HEK293 (cell line): ENCODE measurements at regions not wholly inside any gene's neighbourhood (a gene's known extent, or its start where the extent isn't known, plus 50 kb on each side); places are given as distances from the start of the nearest gene placed in this dataset.
"Not testable (repeated sequence)": the region's sequence is repeated elsewhere in the genome, so short reads cannot be mapped to it uniquely, and the experiment has no call there.

Experiments
- CTCF ChIA-PET: fragments of 350-600 bp; formaldehyde crosslinking; extraction: SDS; loops from one replicate; lab custom pipeline; 2021; ENCODE audit warnings: antibody characterized with exemption; lab: Yijun Ruan, JAX
- POLR2A ChIA-PET: fragments of 300-600 bp; formaldehyde crosslinking; extraction: SDS; loops from one replicate; lab custom pipeline; 2020; ENCODE audit warnings: antibody characterized with exemption, inconsistent platforms; lab: Yijun Ruan, JAX
- H3K27ac ChIP-seq: fragments of 200-500 bp; sonication (Bioruptor generic); 2 replicates; pipeline ENCODE4 v1.5.1; 2014; ENCODE audit warnings: low read depth, low read length, control low read depth, inconsistent platforms; ENCODE audit errors: extremely low read depth
- H3K36me3 ChIP-seq, 2 experiments: fragments of 200-500 bp in 1 of 2; sonication (Bioruptor generic) in 1 of 2; 1 replicate in 1 of 2; 2 replicates in 1 of 2; pipeline ENCODE4 v1.5.1; 2014 to 2017; ENCODE audit warnings: inconsistent platforms in 2 of 2, low read length in 2 of 2; ENCODE audit not compliant: control insufficient read depth in 2 of 2, insufficient read depth in 1 of 2
- H3K4me1 ChIP-seq: fragments of 200-500 bp; sonication (Bioruptor generic); 2 replicates; pipeline ENCODE4 v1.5.1; 2014; ENCODE audit warnings: mild to moderate bottlenecking, low read length, inconsistent platforms; ENCODE audit not compliant: control insufficient read depth, insufficient read depth
- H3K4me3 ChIP-seq: 2 replicates; pipeline ENCODE4 v1.5.1; 2011; ENCODE audit warnings: low read depth, mild to moderate bottlenecking, control low read depth, low read length, moderate library complexity
- H3K9me3 ChIP-seq: fragments of 200-500 bp; sonication (Bioruptor generic); 2 replicates; pipeline ENCODE4 v1.5.1; 2014; ENCODE audit warnings: low read depth, low read length, inconsistent platforms; ENCODE audit not compliant: control insufficient read depth, insufficient read depth
- EGR2 ChIP-seq: fragments of 450-650 bp; formaldehyde crosslinking; IDR thresholded peaks from 2 replicates; pipeline ENCODE4 v1.5.1; 2016; ENCODE audit warnings: low read depth, missing biosample characterization, missing genetic modification characterization
- GLIS1 ChIP-seq: fragments of 450-650 bp; formaldehyde crosslinking; IDR thresholded peaks from 2 replicates; pipeline ENCODE4 v1.5.1; 2016; ENCODE audit warnings: missing biosample characterization, missing genetic modification characterization
- HOXC10 ChIP-seq: sonication (generic); formaldehyde crosslinking; IDR thresholded peaks from 2 replicates; pipeline ENCODE4 v1.8.1; 2023; ENCODE audit warnings: mild to moderate bottlenecking, missing genetic modification reagents
- ZBTB8A ChIP-seq: fragments of 450-650 bp; formaldehyde crosslinking; IDR thresholded peaks from 2 replicates; pipeline ENCODE4 v1.5.1; 2016; ENCODE audit warnings: missing biosample characterization, missing genetic modification characterization
- ZFP3 ChIP-seq: fragments of 450-650 bp; formaldehyde crosslinking; IDR thresholded peaks from 2 replicates; pipeline ENCODE4 v1.5.1; 2016; ENCODE audit warnings: low read depth, missing biosample characterization, missing genetic modification characterization
- ZFP37 ChIP-seq: fragments of 450-650 bp; formaldehyde crosslinking; IDR thresholded peaks from 2 replicates; pipeline ENCODE4 v1.5.1; 2016; ENCODE audit warnings: missing biosample characterization, missing genetic modification characterization
- ZNF16 ChIP-seq: fragments of 450-650 bp; formaldehyde crosslinking; IDR thresholded peaks from 2 replicates; pipeline ENCODE4 v1.5.1; 2016; ENCODE audit warnings: low read depth, missing biosample characterization, missing genetic modification characterization
- ZNF211 ChIP-seq: fragments of 450-650 bp; formaldehyde crosslinking; IDR thresholded peaks from 2 replicates; pipeline ENCODE4 v1.5.1; 2016; ENCODE audit warnings: low read depth, missing biosample characterization, missing genetic modification characterization
- ZNF221 ChIP-seq: fragments of 450-650 bp; formaldehyde crosslinking; IDR thresholded peaks from 2 replicates; pipeline ENCODE4 v1.5.1; 2017; ENCODE audit warnings: missing biosample characterization, missing genetic modification characterization, borderline replicate concordance
- ZNF266 ChIP-seq: fragments of 450-650 bp; formaldehyde crosslinking; IDR thresholded peaks from 2 replicates; pipeline ENCODE4 v1.5.1; 2016; ENCODE audit warnings: missing biosample characterization, missing genetic modification characterization, low read depth
- ZNF302 ChIP-seq: fragments of 450-650 bp; formaldehyde crosslinking; IDR thresholded peaks from 2 replicates; pipeline ENCODE4 v1.5.1; 2016; ENCODE audit warnings: missing biosample characterization, missing genetic modification characterization, low read depth
- ZNF335 ChIP-seq: fragments of 450-650 bp; formaldehyde crosslinking; conservative IDR thresholded peaks from 2 replicates; pipeline ENCODE4 v1.5.1; 2016; ENCODE audit warnings: missing biosample characterization, missing genetic modification characterization
- ZNF341 ChIP-seq: fragments of 450-650 bp; formaldehyde crosslinking; IDR thresholded peaks from 2 replicates; pipeline ENCODE4; 2016; ENCODE audit warnings: low read depth, missing biosample characterization, missing genetic modification characterization
- ZNF433 ChIP-seq: fragments of 450-650 bp; formaldehyde crosslinking; IDR thresholded peaks from 2 replicates; pipeline ENCODE4 v1.5.1; 2016; ENCODE audit warnings: missing biosample characterization, missing genetic modification characterization, low read depth
- ZNF544 ChIP-seq: fragments of 450-650 bp; formaldehyde crosslinking; IDR thresholded peaks from 2 replicates; pipeline ENCODE4 v1.5.0; 2017; ENCODE audit warnings: missing biosample characterization, missing genetic modification characterization
- ZNF654 ChIP-seq: fragments of 450-650 bp; formaldehyde crosslinking; IDR thresholded peaks from 2 replicates; pipeline ENCODE4 v1.5.1; 2016; ENCODE audit warnings: low read depth, missing biosample characterization, missing genetic modification characterization
- ZNF658 ChIP-seq: fragments of 450-650 bp; formaldehyde crosslinking; IDR thresholded peaks from 2 replicates; pipeline ENCODE4; 2016; ENCODE audit warnings: missing biosample characterization, missing genetic modification characterization
- ZNF692 ChIP-seq: fragments of 450-650 bp; formaldehyde crosslinking; IDR thresholded peaks from 2 replicates; pipeline ENCODE4 v1.5.1; 2016; ENCODE audit warnings: missing biosample characterization, missing genetic modification characterization
- ZSCAN5A ChIP-seq: fragments of 450-650 bp; formaldehyde crosslinking; IDR thresholded peaks from 2 replicates; pipeline ENCODE4 v1.5.1; 2016; ENCODE audit warnings: missing biosample characterization, missing genetic modification characterization

- POLR2A ChIA-PET, H3K36me3 ChIP-seq, H3K4me1 ChIP-seq, H3K9me3 ChIP-seq, H3K27ac ChIP-seq, H3K4me3 ChIP-seq: not testable (repeated sequence)
- CTCF ChIA-PET = interaction anchor here (0.6 to 1.1 kb wide), 9 partner anchors 20 to 598 kb away, joined by 3 to 4 read pairs (median 3); no protein-coding TSS in a partner anchor
- peak; percentile 13; the same call in 1 of the 2 replicates for TF ChIP-seq ZNF654 (tag by site-specific recombination)
These were observed 627.1 kb downstream of the TMEM121 start for GRCh38 chr14:106153362-106153955.

- TF ChIP-seq ZSCAN5A (tag by site-specific recombination) (no peak), ZNF266 (no peak), HOXC10 (CRISPR knock-in tag) (no peak), ZNF544 (tag by site-specific recombination) (no peak), ZNF302 (tag by site-specific recombination) (no peak), ZNF16 (no peak), ZFP37 (tag by site-specific recombination) (no peak), ZNF654 (tag by site-specific recombination) (no peak), ZNF211 (tag by site-specific recombination) (no peak), ZNF335 (tag by site-specific recombination) (no peak), EGR2 (tag by site-specific recombination) (no peak), ZFP3 (tag by site-specific recombination) (no peak), ZNF692 (no peak), ZBTB8A (tag by site-specific recombination) (no peak), ZNF658 (no peak), ZNF341 (tag by site-specific recombination) (no peak), GLIS1 (tag by site-specific recombination) (no peak), ZNF221 (tag by site-specific recombination) (no peak), ZNF433 (no peak)
- POLR2A ChIA-PET = no interaction called here
These were observed 636.9 kb downstream of the TMEM121 start for GRCh38 chr14:106163316-106163715.

GRCh38 chr14:106163812-106164211 lies 637.4 kb downstream of the TMEM121 start:
- CTCF ChIA-PET = interaction anchor here (0.6 to 1.6 kb wide), 3 partner anchors 74 to 111 kb away, joined by 3 to 4 read pairs (median 4); no protein-coding TSS in a partner anchor
- H3K4me3 ChIP-seq, H3K36me3 ChIP-seq, POLR2A ChIA-PET, H3K27ac ChIP-seq, H3K9me3 ChIP-seq, H3K4me1 ChIP-seq: not testable (repeated sequence)

More at GRCh38 chr14:106163316-106163715, 636.9 kb downstream of the TMEM121 start:
- H3K36me3 ChIP-seq = no peaks in the 10 kb centered on the region
- no peaks in the 10 kb centered on the region for H3K9me3 ChIP-seq
- H3K4me3 ChIP-seq = no peak overlapping the region
- H3K27ac ChIP-seq = no peak overlapping the region
- CTCF ChIA-PET = interaction anchor here (0.6 to 1.6 kb wide), 2 partner anchors 74 to 111 kb away, joined by 3 to 4 read pairs; no protein-coding TSS in a partner anchor
- H3K4me1 ChIP-seq = no peaks in the 10 kb centered on the region
